MM.1S (cell line): ENCODE measurements at regions not wholly inside any gene's neighbourhood (a gene's known extent, or its start where the extent isn't known, plus 50 kb on each side); places are given as distances from the start of the nearest gene placed in this dataset.

ENCODE experiments used
- DNase-seq: peaks from one replicate; pipeline ENCODE4 v3.0.0-alpha.2; 2015
- H2AFZ ChIP-seq: fragments of 300-600 bp; sonication (generic); 2 replicates; pipeline ENCODE4 v1.6.0; 2016; ENCODE audit warnings: antibody characterized with exemption, low read length
- H3F3A ChIP-seq: fragments of 300-600 bp; sonication (generic); 2 replicates; pipeline ENCODE4 v1.6.1; 2016; ENCODE audit warnings: mild to moderate bottlenecking, antibody characterized with exemption, low read length, moderate library complexity, mixed read lengths; ENCODE audit not compliant: insufficient read depth
- H3K27ac ChIP-seq: fragments of 300-600 bp; sonication (generic); 2 replicates; pipeline ENCODE4 v1.5.1; 2016; ENCODE audit warnings: mild to moderate bottlenecking, low read length
- H3K27me3 ChIP-seq: fragments of 300-600 bp; sonication (generic); replicated peaks from 2 replicates; pipeline ENCODE4 v1.6.0; 2016; ENCODE audit warnings: low read length; ENCODE audit not compliant: insufficient read depth
- H3K36me3 ChIP-seq: fragments of 300-600 bp; sonication (generic); replicated peaks from 2 replicates; pipeline ENCODE4 v1.6.1; 2016; ENCODE audit warnings: mild to moderate bottlenecking, low read length, mixed read lengths; ENCODE audit not compliant: insufficient read depth
- H3K4me1 ChIP-seq: fragments of 300-600 bp; sonication (generic); 2 replicates; pipeline ENCODE4 v1.6.1; 2016; ENCODE audit warnings: low read length, mixed read lengths
- H3K4me2 ChIP-seq: fragments of 300-600 bp; sonication (generic); 2 replicates; pipeline ENCODE4 v1.6.0; 2016; ENCODE audit warnings: low read depth, low read length
- H3K4me3 ChIP-seq: fragments of 300-600 bp; sonication (generic); 2 replicates; pipeline ENCODE4 v1.5.1; 2016; ENCODE audit warnings: low read length, mixed read lengths
- H3K79me2 ChIP-seq: fragments of 300-600 bp; sonication (generic); 2 replicates; pipeline ENCODE4 v1.6.1; 2016; ENCODE audit warnings: mixed run types, low read length, mixed read lengths
- H3K9ac ChIP-seq: fragments of 300-600 bp; sonication (generic); 2 replicates; pipeline ENCODE4 v1.6.1; 2016; ENCODE audit warnings: low read length, mixed read lengths
- H3K9me2 ChIP-seq: fragments of 300-600 bp; sonication (generic); replicated peaks from 2 replicates; pipeline ENCODE4 v1.6.1; 2016; ENCODE audit warnings: mild to moderate bottlenecking, low read length, mixed read lengths; ENCODE audit not compliant: insufficient read depth
- H3K9me3 ChIP-seq: fragments of 300-600 bp; sonication (generic); replicated peaks from 2 replicates; pipeline ENCODE4 v1.6.1; 2016; ENCODE audit warnings: mild to moderate bottlenecking, low read length, mixed read lengths; ENCODE audit not compliant: insufficient read depth
- H4K20me1 ChIP-seq: fragments of 300-600 bp; sonication (generic); 2 replicates; pipeline ENCODE4 v1.6.1; 2016; ENCODE audit warnings: mild to moderate bottlenecking, low read length, moderate library complexity, mixed read lengths; ENCODE audit not compliant: insufficient read depth
- CTCF ChIP-seq: fragments of 300-600 bp; sonication (generic); IDR thresholded peaks from 2 replicates; pipeline ENCODE4 v1.5.1; 2016; ENCODE audit warnings: antibody characterized with exemption, low read length, mixed read lengths
- EZH2 ChIP-seq: fragments of 300-600 bp; sonication (generic); optimal IDR thresholded peaks from 2 replicates; pipeline ENCODE3; 2017; ENCODE audit warnings: low read depth, mild to moderate bottlenecking, antibody characterized with exemption, low read length, mixed read lengths
- EZH2phosphoT487 ChIP-seq: fragments of 300-600 bp; sonication (generic); IDR thresholded peaks from 2 replicates; pipeline ENCODE4 v1.6.1; 2018; ENCODE audit warnings: antibody characterized with exemption, low read length

- Histone ChIP-seq H3K9ac (no peak overlapping the region), H4K20me1 (no peaks in the 10 kb centered on the region), H2AFZ (no peak overlapping the region), H3K27ac (no peak overlapping the region), H3K9me3 (no peaks in the 10 kb centered on the region), H3K27me3 (no peaks in the 10 kb centered on the region), H3K79me2 (no peaks in the 10 kb centered on the region), H3K4me1 (no peaks in the 10 kb centered on the region), H3K36me3 (no peaks in the 10 kb centered on the region), H3F3A (no peaks in the 10 kb centered on the region), H3K9me2 (no peaks in the 10 kb centered on the region), H3K4me2 (no peak overlapping the region), H3K4me3 (no peak overlapping the region)
- DNase-seq = no peak
- TF ChIP-seq EZH2phosphoT487 = no peak
- TF ChIP-seq CTCF = no peak
- no peak for TF ChIP-seq EZH2
Observed at GRCh38 chr3:34475851-34476250, 677.4 kb downstream of the PDCD6IP start.

DNA sequence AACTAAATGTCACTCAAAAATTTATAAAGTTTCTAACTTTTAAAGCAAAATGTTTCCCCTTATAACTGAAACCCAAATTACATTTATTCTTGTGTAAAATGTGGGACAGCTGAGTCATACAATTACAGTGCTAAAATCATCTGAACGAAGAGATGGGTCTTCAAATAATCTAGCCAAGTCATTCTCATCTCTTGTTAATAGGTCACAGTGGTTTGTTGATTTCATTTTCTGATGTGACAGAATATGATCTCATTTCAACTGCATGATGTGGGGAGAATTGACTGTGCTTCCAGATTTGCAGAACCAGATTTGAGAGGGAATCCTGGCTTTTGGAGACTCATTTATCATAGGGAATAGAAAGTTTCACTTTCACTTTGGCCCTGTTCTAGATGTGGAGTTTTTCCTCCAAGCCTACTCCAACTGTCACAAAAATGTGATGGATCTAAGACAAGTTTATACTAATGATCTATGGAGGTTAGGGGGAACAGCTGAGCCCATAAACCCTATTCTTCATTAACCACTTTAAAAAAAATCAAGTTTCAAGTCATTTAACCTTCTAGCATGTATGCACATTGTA is 685.0 kb downstream of the PDCD6IP start:
- Histone ChIP-seq H3K27ac (no peak overlapping the region), H3K9me2 (no peaks in the 10 kb centered on the region; the same call in 1 of the 2 replicates), H3K27me3 (no peaks in the 10 kb centered on the region), H3K79me2 (no peaks in the 10 kb centered on the region), H3F3A (no peaks in the 10 kb centered on the region), H3K9me3 (no peaks in the 10 kb centered on the region), H3K4me2 (peak overlapping the region; percentile 13; the same call in 1 of the 2 replicates), H4K20me1 (no peaks in the 10 kb centered on the region), H3K4me3 (no peak overlapping the region), H3K36me3 (no peaks in the 10 kb centered on the region), H3K4me1 (no peaks in the 10 kb centered on the region), H2AFZ (no peak overlapping the region), H3K9ac (no peak overlapping the region)
- DNase-seq = no peak
- TF ChIP-seq EZH2phosphoT487 (no peak), CTCF (no peak), EZH2 (no peak)

- H3K4me1 ChIP-seq = no peaks in the 10 kb centered on the region
- no peak overlapping the region for H3K4me3 ChIP-seq
- no peaks in the 10 kb centered on the region for H3K27me3 ChIP-seq
- H3F3A ChIP-seq = no peaks in the 10 kb centered on the region
- TF ChIP-seq EZH2 = no peak
- TF ChIP-seq EZH2phosphoT487 = no peak
- no peak for TF ChIP-seq CTCF
- H3K79me2 ChIP-seq = no peaks in the 10 kb centered on the region
- H3K36me3 ChIP-seq = no peaks in the 10 kb centered on the region
- no peaks in the 10 kb centered on the region for H3K9me3 ChIP-seq
- H3K4me2 ChIP-seq = no peak overlapping the region
- DNase-seq = no peak
- H4K20me1 ChIP-seq = no peaks in the 10 kb centered on the region
- no peak overlapping the region for H3K9ac ChIP-seq
- no peak overlapping the region for H2AFZ ChIP-seq
- no peak overlapping the region for H3K27ac ChIP-seq
- H3K9me2 ChIP-seq = no peaks in the 10 kb centered on the region
Observed at GRCh38 chr3:34504366-34504765, 705.9 kb downstream of the PDCD6IP start.

GRCh38 chr3:34504775-34505174 is 706.3 kb downstream of the PDCD6IP start:
- no peak overlapping the region for H3K9ac ChIP-seq
- H3K79me2 ChIP-seq = no peaks in the 10 kb centered on the region
- H4K20me1 ChIP-seq = no peaks in the 10 kb centered on the region
- TF ChIP-seq CTCF (no peak), EZH2phosphoT487 (no peak), EZH2 (no peak)
- no peaks in the 10 kb centered on the region for H3K27me3 ChIP-seq
- H3K27ac ChIP-seq = no peak overlapping the region
- H3K9me2 ChIP-seq = no peaks in the 10 kb centered on the region
- H3K4me1 ChIP-seq = no peaks in the 10 kb centered on the region
- H3K4me3 ChIP-seq = no peak overlapping the region
- no peaks in the 10 kb centered on the region for H3K36me3 ChIP-seq
- DNase-seq = no peak
- H3K4me2 ChIP-seq = no peak overlapping the region
- no peaks in the 10 kb centered on the region for H3K9me3 ChIP-seq
- no peak overlapping the region for H2AFZ ChIP-seq
- no peaks in the 10 kb centered on the region for H3F3A ChIP-seq
